ENCODE measurements at regions not wholly inside any gene's neighbourhood (a gene's known extent, or its start where the extent isn't known, plus 50 kb on each side); places are given as distances from the start of the nearest gene placed in this dataset.

GRCh38 chr4:125072269-125072668, 242.5 kb upstream of the FAT4 start:
- DNase-seq (ENCODE audit: extremely low read depth, low read depth), result no peak

- DNase-seq (ENCODE audit: extremely low read depth, low read depth), result no peak
These were observed 243.9 kb upstream of the FAT4 start for GRCh38 chr4:125070861-125071260.

GRCh38 chr4:125062115-125063050, 252.4 kb upstream of the FAT4 start:
- DNase-seq (ENCODE audit: extremely low read depth, low read depth), result no peak

- DNase-seq (ENCODE audit: extremely low read depth, low read depth), result no peak
These were observed 254.4 kb upstream of the FAT4 start for GRCh38 chr4:125060376-125060775.

GRCh38 chr4:125049711-125050110, 265.0 kb upstream of the FAT4 start:
- DNase-seq (ENCODE audit: extremely low read depth, low read depth), result no peak

- no peak for DNase-seq (ENCODE audit: extremely low read depth, low read depth)
These were observed 269.4 kb upstream of the FAT4 start for GRCh38 chr4:125045311-125045710.

GRCh38 chr4:125044886-125045285, 269.9 kb upstream of the FAT4 start:
- DNase-seq (ENCODE audit: extremely low read depth, low read depth), result no peak

GRCh38 chr4:125043486-125043885, 271.3 kb upstream of the FAT4 start:
- no peak for DNase-seq (ENCODE audit: extremely low read depth, low read depth)

- no peak for DNase-seq (ENCODE audit: extremely low read depth, low read depth)
These were observed 272.7 kb upstream of the FAT4 start for GRCh38 chr4:125042041-125042440.

- DNase-seq (ENCODE audit: extremely low read depth, low read depth), result no peak
These were observed 273.3 kb upstream of the FAT4 start for GRCh38 chr4:125041372-125041930.

- no peak for DNase-seq (ENCODE audit: extremely low read depth, low read depth)
These were observed 275.2 kb upstream of the FAT4 start for GRCh38 chr4:125039550-125039949.

- DNase-seq (ENCODE audit: extremely low read depth, low read depth), result no peak
These were observed 291.8 kb upstream of the FAT4 start for GRCh38 chr4:125022855-125023501.

GRCh38 chr4:125021189-125021588, 293.6 kb upstream of the FAT4 start:
- no peak for DNase-seq (ENCODE audit: extremely low read depth, low read depth)

GRCh38 chr4:125020089-125021034, 294.4 kb upstream of the FAT4 start:
- no peak for DNase-seq (ENCODE audit: extremely low read depth, low read depth)

GRCh38 chr4:125016892-125017299, 297.9 kb upstream of the FAT4 start:
- no peak for DNase-seq (ENCODE audit: extremely low read depth, low read depth)

GRCh38 chr4:125013891-125014290, 300.9 kb upstream of the FAT4 start:
- no peak for DNase-seq (ENCODE audit: extremely low read depth, low read depth)

GRCh38 chr4:125011646-125012045, 299.1 kb upstream of the ANKRD50 start:
- DNase-seq (ENCODE audit: extremely low read depth, low read depth), result no peak

GRCh38 chr4:125010796-125011503, 298.4 kb upstream of the ANKRD50 start:
- DNase-seq (ENCODE audit: extremely low read depth, low read depth), result no peak

GRCh38 chr4:125008676-125009075, 296.1 kb upstream of the ANKRD50 start:
- DNase-seq (ENCODE audit: extremely low read depth, low read depth), result no peak

- DNase-seq (ENCODE audit: extremely low read depth, low read depth), result no peak
These were observed 292.1 kb upstream of the ANKRD50 start for GRCh38 chr4:125004676-125005075.

Measured in NCI-H460 (cell line).